ENCODE measurements at regions not wholly inside any gene's neighbourhood (a gene's known extent, or its start where the extent isn't known, plus 50 kb on each side); places are given as distances from the start of the nearest gene placed in this dataset.

- H3K4me3 Mint-ChIP-seq (ENCODE audit: low read depth) = no peak overlapping the region
- intact Hi-C loops (cut with micrococcal nuclease) = no loop called here
- no peak overlapping the region for H3K27ac Mint-ChIP-seq
- no peak for DNase-seq (ENCODE audit: low spot score)
- no peaks in the 10 kb centered on the region for H3K9me3 Mint-ChIP-seq
- H3K27me3 Mint-ChIP-seq (ENCODE audit: low read depth) = no peaks in the 10 kb centered on the region
- no peaks in the 10 kb centered on the region for H3K4me1 Mint-ChIP-seq (ENCODE audit: low read depth)
- H3K36me3 Mint-ChIP-seq (ENCODE audit: low read depth) = no peaks in the 10 kb centered on the region
Measured at GRCh38 chr10:128461991-128462390, 335.8 kb upstream of the MKI67 start.

- H3K27ac Mint-ChIP-seq = no peak overlapping the region
- H3K27me3 Mint-ChIP-seq (ENCODE audit: low read depth) = no peaks in the 10 kb centered on the region
- DNase-seq (ENCODE audit: low spot score) = no peak
- H3K4me3 Mint-ChIP-seq (ENCODE audit: low read depth) = no peak overlapping the region
- intact Hi-C loops (cut with micrococcal nuclease) = no loop called here
- no peaks in the 10 kb centered on the region for H3K9me3 Mint-ChIP-seq
- no peaks in the 10 kb centered on the region for H3K36me3 Mint-ChIP-seq (ENCODE audit: low read depth)
- no peaks in the 10 kb centered on the region for H3K4me1 Mint-ChIP-seq (ENCODE audit: low read depth)
Measured at GRCh38 chr10:128462844-128463243, 336.6 kb upstream of the MKI67 start.

GRCh38 chr10:128463991-128464760 lies 338.0 kb upstream of the MKI67 start:
- Mint-ChIP-seq H3K36me3 (ENCODE audit: low read depth) (no peaks in the 10 kb centered on the region), H3K27me3 (ENCODE audit: low read depth) (no peaks in the 10 kb centered on the region), H3K4me3 (ENCODE audit: low read depth) (no peak overlapping the region), H3K27ac (no peak overlapping the region), H3K9me3 (no peaks in the 10 kb centered on the region), H3K4me1 (ENCODE audit: low read depth) (no peaks in the 10 kb centered on the region)
- intact Hi-C loops (cut with micrococcal nuclease) = no loop called here
- DNase-seq (ENCODE audit: low spot score) = no peak

- intact Hi-C loops (cut with micrococcal nuclease) = no loop called here
- no peak overlapping the region for H3K27ac Mint-ChIP-seq
Measured at GRCh38 chr10:128465697-128466096, 339.5 kb upstream of the MKI67 start.

GRCh38 chr10:128466831-128467371 lies 340.7 kb upstream of the MKI67 start:
- Mint-ChIP-seq H3K36me3 (ENCODE audit: low read depth) (no peaks in the 10 kb centered on the region), H3K4me3 (ENCODE audit: low read depth) (no peak overlapping the region), H3K27ac (no peak overlapping the region), H3K4me1 (ENCODE audit: low read depth) (no peaks in the 10 kb centered on the region), H3K27me3 (ENCODE audit: low read depth) (no peaks in the 10 kb centered on the region), H3K9me3 (no peaks in the 10 kb centered on the region)
- intact Hi-C loops (cut with micrococcal nuclease) = no loop called here
- DNase-seq (ENCODE audit: low spot score) = no peak

More at GRCh38 chr10:128465697-128466096, 339.5 kb upstream of the MKI67 start:
- DNase-seq (ENCODE audit: low spot score) = no peak
- Mint-ChIP-seq H3K4me3 (ENCODE audit: low read depth) (no peak overlapping the region), H3K27me3 (ENCODE audit: low read depth) (no peaks in the 10 kb centered on the region), H3K36me3 (ENCODE audit: low read depth) (no peaks in the 10 kb centered on the region), H3K4me1 (ENCODE audit: low read depth) (no peaks in the 10 kb centered on the region), H3K9me3 (no peaks in the 10 kb centered on the region)

GRCh38 chr10:128468462-128468861 lies 342.2 kb upstream of the MKI67 start:
- no peaks in the 10 kb centered on the region for H3K9me3 Mint-ChIP-seq
- no peak overlapping the region for H3K27ac Mint-ChIP-seq
- intact Hi-C loops (cut with micrococcal nuclease) = no loop called here
- DNase-seq (ENCODE audit: low spot score) = no peak
- H3K4me3 Mint-ChIP-seq (ENCODE audit: low read depth) = no peak overlapping the region
- no peaks in the 10 kb centered on the region for H3K36me3 Mint-ChIP-seq (ENCODE audit: low read depth)
- H3K4me1 Mint-ChIP-seq (ENCODE audit: low read depth) = no peaks in the 10 kb centered on the region
- H3K27me3 Mint-ChIP-seq (ENCODE audit: low read depth) = no peaks in the 10 kb centered on the region

- no peaks in the 10 kb centered on the region for H3K9me3 Mint-ChIP-seq
- no peaks in the 10 kb centered on the region for H3K36me3 Mint-ChIP-seq (ENCODE audit: low read depth)
- H3K27me3 Mint-ChIP-seq (ENCODE audit: low read depth) = no peaks in the 10 kb centered on the region
- no peaks in the 10 kb centered on the region for H3K4me1 Mint-ChIP-seq (ENCODE audit: low read depth)
- intact Hi-C loops (cut with micrococcal nuclease) = no loop called here
- DNase-seq (ENCODE audit: low spot score) = no peak
- no peak overlapping the region for H3K27ac Mint-ChIP-seq
- H3K4me3 Mint-ChIP-seq (ENCODE audit: low read depth) = no peak overlapping the region
Measured at GRCh38 chr10:128469515-128469914, 343.3 kb upstream of the MKI67 start.

- Mint-ChIP-seq H3K27me3 (ENCODE audit: low read depth) (no peaks in the 10 kb centered on the region), H3K27ac (no peak overlapping the region), H3K4me1 (ENCODE audit: low read depth) (no peaks in the 10 kb centered on the region), H3K36me3 (ENCODE audit: low read depth) (no peaks in the 10 kb centered on the region), H3K9me3 (no peaks in the 10 kb centered on the region), H3K4me3 (ENCODE audit: low read depth) (no peak overlapping the region)
- intact Hi-C loops (cut with micrococcal nuclease) = no loop called here
- DNase-seq (ENCODE audit: low spot score) = no peak
Measured at GRCh38 chr10:128470321-128470965, 344.2 kb upstream of the MKI67 start.

GRCh38 chr10:128471151-128471550 lies 344.9 kb upstream of the MKI67 start:
- Mint-ChIP-seq H3K27me3 (ENCODE audit: low read depth) (no peaks in the 10 kb centered on the region), H3K4me3 (ENCODE audit: low read depth) (no peak overlapping the region), H3K27ac (no peak overlapping the region), H3K4me1 (ENCODE audit: low read depth) (no peaks in the 10 kb centered on the region), H3K9me3 (no peaks in the 10 kb centered on the region), H3K36me3 (ENCODE audit: low read depth) (no peaks in the 10 kb centered on the region)
- DNase-seq (ENCODE audit: low spot score) = no peak
- intact Hi-C loops (cut with micrococcal nuclease) = no loop called here

- Mint-ChIP-seq H3K27ac (no peak overlapping the region), H3K9me3 (no peaks in the 10 kb centered on the region), H3K36me3 (ENCODE audit: low read depth) (no peaks in the 10 kb centered on the region), H3K4me1 (ENCODE audit: low read depth) (no peaks in the 10 kb centered on the region), H3K4me3 (ENCODE audit: low read depth) (no peak overlapping the region), H3K27me3 (ENCODE audit: low read depth) (no peaks in the 10 kb centered on the region)
- intact Hi-C loops (cut with micrococcal nuclease) = no loop called here
- no peak for DNase-seq (ENCODE audit: low spot score)
Measured at GRCh38 chr10:128472196-128472595, 346.0 kb upstream of the MKI67 start.

GRCh38 chr10:128473396-128473795 lies 347.2 kb upstream of the MKI67 start:
- intact Hi-C loops (cut with micrococcal nuclease) = no loop called here
- no peak for DNase-seq (ENCODE audit: low spot score)
- Mint-ChIP-seq H3K27me3 (ENCODE audit: low read depth) (no peaks in the 10 kb centered on the region), H3K9me3 (no peaks in the 10 kb centered on the region), H3K4me1 (ENCODE audit: low read depth) (no peaks in the 10 kb centered on the region), H3K27ac (no peak overlapping the region), H3K36me3 (ENCODE audit: low read depth) (no peaks in the 10 kb centered on the region), H3K4me3 (ENCODE audit: low read depth) (no peak overlapping the region)

GRCh38 chr10:128473911-128474310 lies 347.7 kb upstream of the MKI67 start:
- DNase-seq (ENCODE audit: low spot score) = no peak
- H3K9me3 Mint-ChIP-seq = no peaks in the 10 kb centered on the region
- no peaks in the 10 kb centered on the region for H3K27me3 Mint-ChIP-seq (ENCODE audit: low read depth)
- H3K36me3 Mint-ChIP-seq (ENCODE audit: low read depth) = no peaks in the 10 kb centered on the region
- intact Hi-C loops (cut with micrococcal nuclease) = no loop called here
- H3K27ac Mint-ChIP-seq = no peak overlapping the region
- H3K4me3 Mint-ChIP-seq (ENCODE audit: low read depth) = no peak overlapping the region
- no peaks in the 10 kb centered on the region for H3K4me1 Mint-ChIP-seq (ENCODE audit: low read depth)

- intact Hi-C loops (cut with micrococcal nuclease) = no loop called here
- H3K27ac Mint-ChIP-seq = no peak overlapping the region
- H3K36me3 Mint-ChIP-seq (ENCODE audit: low read depth) = no peaks in the 10 kb centered on the region
- H3K9me3 Mint-ChIP-seq = no peaks in the 10 kb centered on the region
- no peak for DNase-seq (ENCODE audit: low spot score)
- no peak overlapping the region for H3K4me3 Mint-ChIP-seq (ENCODE audit: low read depth)
- no peaks in the 10 kb centered on the region for H3K4me1 Mint-ChIP-seq (ENCODE audit: low read depth)
- no peaks in the 10 kb centered on the region for H3K27me3 Mint-ChIP-seq (ENCODE audit: low read depth)
Measured at GRCh38 chr10:128474571-128474970, 348.3 kb upstream of the MKI67 start.

Measured in activated T-helper 2 cell treated with anti-CD3 and anti-CD28 coated beads, Interferon-gamma antibody, Interleukin-2, Interleukin-4, amounts not matched to agents 10 μg/mL and 5 μg/mL and 100 μg/mL, durations not matched to agents 14 hours and 24 hours and 36 hours (primary cell).